HCT116 (cell line): ENCODE measurements at regions not wholly inside any gene's neighbourhood (a gene's known extent, or its start where the extent isn't known, plus 50 kb on each side); places are given as distances from the start of the nearest gene placed in this dataset.

ENCODE experiments used
- ATAC-seq: fragments of 200-7000 bp; cut with Tn5 transposase; 2 replicates; pipeline ENCODE4 v1.9.1; 2020; ENCODE audit warnings: mild to moderate bottlenecking, moderate library complexity
- BruUV-seq: library from RNA; stranded (reverse); fragments of 400-500 nt; replicated peaks from 2 replicates; lab custom pipeline; 2021; lab: Mats Ljungman, UMichigan
- CTCF ChIA-PET: fragments of 300-600 bp; sonication (Branson Sonifier 250); formaldehyde crosslinking; loops from one replicate; lab custom pipeline; 2021; ENCODE audit warnings: antibody characterized with exemption; lab: Charles Lee
- POLR2A ChIA-PET: fragments of 300-600, 350-600 bp; sonication (Branson Sonifier 250); formaldehyde crosslinking; loops from one replicate; lab custom pipeline; 2021; ENCODE audit warnings: antibody characterized with exemption; lab: Charles Lee
- RAD21 ChIA-PET, 2 experiments: fragments of 300-600 bp; sonication (Branson Sonifier 250); formaldehyde crosslinking; loops; one replicate each; lab custom pipeline; 2023; ENCODE audit warnings: low total read pairs in 2 of 2; ENCODE audit not compliant: uncharacterized antibody in 2 of 2, unreplicated experiment in 2 of 2, low non-redundant PET in 1 of 2; lab: Charles Lee
- DNase-seq: peaks from one replicate; pipeline ENCODE4 v3.0.0-alpha.2; 2010; ENCODE audit warnings: low read depth, low spot score
- H2AFZ ChIP-seq: fragments of 200-600 bp; shearing (Covaris generic), sonication (generic); 2 replicates; pipeline ENCODE4 v1.6.1; 2017; ENCODE audit warnings: low read depth, mixed run types, mixed read lengths, antibody characterized with exemption, low read length; ENCODE audit not compliant: poor library complexity, severe bottlenecking
- H3K27ac ChIP-seq: 2 replicates; pipeline ENCODE4 v1.5.1; 2012; ENCODE audit warnings: low read depth, low read length
- H3K27me3 ChIP-seq: fragments of 200-600 bp; sonication (generic); 2 replicates; pipeline ENCODE4 v1.6.1; 2016; ENCODE audit warnings: mixed run types, low read length, mixed read lengths; ENCODE audit not compliant: insufficient read depth
- H3K36me3 ChIP-seq, 2 experiments: fragments of 200-500 bp in 1 of 2; fragments of 200-600 bp in 1 of 2; sonication (Bioruptor generic) in 1 of 2; sonication (generic) in 1 of 2; 2 replicates each; pipeline versions ENCODE4 v1.5.1 to v1.6.1; 2014 to 2016; ENCODE audit warnings: low read length in 2 of 2, inconsistent platforms in 1 of 2, mixed read lengths in 1 of 2, mixed run types in 1 of 2; ENCODE audit not compliant: insufficient read depth in 2 of 2, control insufficient read depth in 1 of 2
- H3K4me1 ChIP-seq, 2 experiments: fragments of 200-600 bp in 1 of 2; sonication (generic) in 1 of 2; 2 replicates each; pipeline versions ENCODE4 v1.5.1 to v1.6.1; 2012 to 2017; ENCODE audit warnings: low read length in 2 of 2, inconsistent platforms in 1 of 2, mild to moderate bottlenecking in 1 of 2, mixed read lengths in 1 of 2, mixed run types in 1 of 2, moderate library complexity in 1 of 2; ENCODE audit not compliant: insufficient read depth in 2 of 2, control insufficient read depth in 1 of 2
- H3K4me2 ChIP-seq: fragments of 200-600 bp; sonication (generic); 2 replicates; pipeline ENCODE4 v1.6.1; 2017; ENCODE audit warnings: mixed run types, low read length, mixed read lengths
- H3K4me3 ChIP-seq, 2 experiments: fragments of 200-600 bp in 1 of 2; sonication (generic) in 1 of 2; replicated peaks in 1 of 2; 2 replicates each; pipeline ENCODE4 v1.5.1; 2011 to 2016; ENCODE audit warnings: low read length in 2 of 2, control low read depth in 1 of 2, low read depth in 1 of 2, mild to moderate bottlenecking in 1 of 2, mixed read lengths in 1 of 2, mixed run types in 1 of 2
- H3K79me2 ChIP-seq: fragments of 200-600 bp; sonication (generic); 2 replicates; pipeline ENCODE4 v1.6.1; 2017; ENCODE audit warnings: mild to moderate bottlenecking, mixed run types, low read length, moderate library complexity, mixed read lengths; ENCODE audit not compliant: insufficient read depth
- H3K9ac ChIP-seq: fragments of 200-600 bp; sonication (generic); 2 replicates; pipeline ENCODE4 v1.6.1; 2016; ENCODE audit warnings: low read length, mixed read lengths
- H3K9me2 ChIP-seq: fragments of 200-600 bp; sonication (generic), shearing (Covaris generic); 2 replicates; pipeline ENCODE4 v1.6.1; 2017; ENCODE audit warnings: mixed run types, mild to moderate bottlenecking, moderate library complexity; ENCODE audit not compliant: insufficient read depth
- H3K9me3 ChIP-seq, 2 experiments: fragments of 200-500 bp in 1 of 2; fragments of 200-600 bp in 1 of 2; sonication (Bioruptor generic) in 1 of 2; sonication (generic) in 1 of 2; 2 replicates each; pipeline ENCODE4 v1.6.1; 2014 to 2017; ENCODE audit warnings: low read length in 2 of 2, mixed read lengths in 2 of 2, inconsistent platforms in 1 of 2, low read depth in 1 of 2, mild to moderate bottlenecking in 1 of 2, mixed run types in 1 of 2, moderate library complexity in 1 of 2; ENCODE audit not compliant: control insufficient read depth in 1 of 2, insufficient read depth in 1 of 2
- H4K20me1 ChIP-seq: fragments of 200-600 bp; sonication (generic), shearing (Covaris generic); 2 replicates; pipeline ENCODE4 v1.6.1; 2017; ENCODE audit warnings: mixed run types, mild to moderate bottlenecking, moderate library complexity; ENCODE audit not compliant: insufficient read depth
- CBX3 ChIP-seq: IDR thresholded peaks from 2 replicates; pipeline ENCODE4 v1.6.1; 2012; ENCODE audit warnings: low read depth
- CEBPB ChIP-seq: IDR thresholded peaks from 2 replicates; pipeline ENCODE4 v1.6.1; 2012; ENCODE audit warnings: low read depth
- EGR1 ChIP-seq: IDR thresholded peaks from 2 replicates; pipeline ENCODE4 v1.6.1; 2012; ENCODE audit warnings: low read depth
- EZH2phosphoT487 ChIP-seq: fragments of 200-600 bp; IDR thresholded peaks from 2 replicates; pipeline ENCODE4 v1.6.1; 2018; ENCODE audit warnings: antibody characterized with exemption, borderline replicate concordance
- FOSL1 ChIP-seq: IDR thresholded peaks from 2 replicates; pipeline ENCODE4 v1.6.1; 2012; ENCODE audit warnings: low read depth
- JUND ChIP-seq: IDR thresholded peaks from 2 replicates; pipeline ENCODE4 v1.6.1; 2012
- POLR2A ChIP-seq: IDR thresholded peaks from 2 replicates; pipeline ENCODE4 v1.7.0; 2011; ENCODE audit warnings: borderline replicate concordance; ENCODE audit not compliant: insufficient read depth, insufficient read length; ENCODE audit errors: extremely low read depth
- POLR2AphosphoS5 ChIP-seq: IDR thresholded peaks from 2 replicates; pipeline ENCODE4 v1.6.1; 2011; ENCODE audit warnings: mild to moderate bottlenecking, low read depth, low read length, moderate library complexity
- RAD21 ChIP-seq: IDR thresholded peaks from 2 replicates; pipeline ENCODE4 v1.6.1; 2012; ENCODE audit warnings: low read depth, mild to moderate bottlenecking
- SP1 ChIP-seq: IDR thresholded peaks from 2 replicates; pipeline ENCODE4 v1.6.1; 2012; ENCODE audit warnings: low read depth
- SRF ChIP-seq: IDR thresholded peaks from 2 replicates; pipeline ENCODE4 v1.6.1; 2012; ENCODE audit warnings: low read depth
- ZFX ChIP-seq: fragments of 450-650 bp; IDR thresholded peaks from 2 replicates; pipeline ENCODE4 v1.6.1; 2017
- ZNF274 ChIP-seq: fragments of 200-500 bp; sonication (Bioruptor generic); IDR thresholded peaks from 2 replicates; pipeline ENCODE4 v1.6.1; 2014; ENCODE audit warnings: mild to moderate bottlenecking, low read depth, low read length, inconsistent platforms
- intact Hi-C: fragments of 100-400 bp; cut with micrococcal nuclease; formaldehyde crosslinking; loops from 2 replicates; pipeline ENCODE4 v1.10.0; 2022
- TF ChIP-seq, protein P1 (sequence below): IDR thresholded peaks from 2 replicates; pipeline ENCODE4 v1.6.1; 2012; ENCODE audit warnings: low read depth
- TF ChIP-seq, protein P2 (sequence below), 3 experiments: fragments of 200-600 bp in 1 of 3; sonication (generic) in 1 of 3; IDR thresholded peaks in 2 of 3; conservative IDR thresholded peaks in 1 of 3; 2 replicates each; pipeline ENCODE4 v1.5.1; 2012 to 2017; ENCODE audit warnings: low read depth in 2 of 3, low read length in 2 of 3, antibody characterized with exemption in 1 of 3, borderline replicate concordance in 1 of 3, control low read depth in 1 of 3, mild to moderate bottlenecking in 1 of 3, mixed read lengths in 1 of 3, mixed run types in 1 of 3, moderate library complexity in 1 of 3; ENCODE audit not compliant: insufficient read depth in 1 of 3
- TF ChIP-seq, protein P3 (sequence below): IDR thresholded peaks from 2 replicates; pipeline ENCODE4 v1.6.1; 2011; ENCODE audit warnings: mild to moderate bottlenecking, low read length, moderate library complexity; ENCODE audit not compliant: insufficient replicate concordance; ENCODE audit errors: extremely low read depth
- TF ChIP-seq, protein P4 (sequence below): IDR thresholded peaks from 2 replicates; pipeline ENCODE4 v1.6.1; 2012

- TF ChIP-seq, protein P1, sequence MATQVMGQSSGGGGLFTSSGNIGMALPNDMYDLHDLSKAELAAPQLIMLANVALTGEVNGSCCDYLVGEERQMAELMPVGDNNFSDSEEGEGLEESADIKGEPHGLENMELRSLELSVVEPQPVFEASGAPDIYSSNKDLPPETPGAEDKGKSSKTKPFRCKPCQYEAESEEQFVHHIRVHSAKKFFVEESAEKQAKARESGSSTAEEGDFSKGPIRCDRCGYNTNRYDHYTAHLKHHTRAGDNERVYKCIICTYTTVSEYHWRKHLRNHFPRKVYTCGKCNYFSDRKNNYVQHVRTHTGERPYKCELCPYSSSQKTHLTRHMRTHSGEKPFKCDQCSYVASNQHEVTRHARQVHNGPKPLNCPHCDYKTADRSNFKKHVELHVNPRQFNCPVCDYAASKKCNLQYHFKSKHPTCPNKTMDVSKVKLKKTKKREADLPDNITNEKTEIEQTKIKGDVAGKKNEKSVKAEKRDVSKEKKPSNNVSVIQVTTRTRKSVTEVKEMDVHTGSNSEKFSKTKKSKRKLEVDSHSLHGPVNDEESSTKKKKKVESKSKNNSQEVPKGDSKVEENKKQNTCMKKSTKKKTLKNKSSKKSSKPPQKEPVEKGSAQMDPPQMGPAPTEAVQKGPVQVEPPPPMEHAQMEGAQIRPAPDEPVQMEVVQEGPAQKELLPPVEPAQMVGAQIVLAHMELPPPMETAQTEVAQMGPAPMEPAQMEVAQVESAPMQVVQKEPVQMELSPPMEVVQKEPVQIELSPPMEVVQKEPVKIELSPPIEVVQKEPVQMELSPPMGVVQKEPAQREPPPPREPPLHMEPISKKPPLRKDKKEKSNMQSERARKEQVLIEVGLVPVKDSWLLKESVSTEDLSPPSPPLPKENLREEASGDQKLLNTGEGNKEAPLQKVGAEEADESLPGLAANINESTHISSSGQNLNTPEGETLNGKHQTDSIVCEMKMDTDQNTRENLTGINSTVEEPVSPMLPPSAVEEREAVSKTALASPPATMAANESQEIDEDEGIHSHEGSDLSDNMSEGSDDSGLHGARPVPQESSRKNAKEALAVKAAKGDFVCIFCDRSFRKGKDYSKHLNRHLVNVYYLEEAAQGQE, result no peak
- no peak for TF ChIP-seq RAD21
- no peak for TF ChIP-seq CEBPB
- no peak for TF ChIP-seq SRF
- TF ChIP-seq EZH2phosphoT487, result no peak
- no peak for TF ChIP-seq SP1
- TF ChIP-seq, all 23 proteins: peak for 0
Measured at GRCh38 chr1:79290927-79291474, 284.5 kb upstream of the ADGRL4 start (continued).

DNA sequence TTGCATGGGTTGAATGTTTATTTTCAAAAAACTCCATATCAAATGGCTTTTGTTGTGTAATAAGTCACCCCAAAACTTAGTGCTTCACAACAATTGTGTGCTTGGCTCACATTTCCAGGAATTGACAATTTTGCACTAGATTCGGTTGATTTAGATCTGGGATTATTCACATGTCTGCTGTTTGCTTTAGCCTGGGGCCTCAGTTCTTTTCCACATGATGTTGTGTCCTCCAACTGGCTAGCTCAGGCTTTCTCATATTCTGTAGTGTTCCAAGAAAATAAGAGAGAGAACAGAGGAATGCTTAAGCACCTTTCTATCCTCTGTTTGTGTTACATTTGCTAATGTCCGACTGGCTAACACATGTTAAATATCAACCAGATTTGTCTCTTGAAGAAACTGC is 281.5 kb upstream of the ADGRL4 start:
- H3K27ac ChIP-seq, result no peak overlapping the region
- no peak overlapping the region for H3K9ac ChIP-seq
- ChIA-PET RAD21 (no interaction called here), POLR2A (no interaction called here), CTCF (no interaction called here)
- TF ChIP-seq EGR1, result no peak
- no peak for TF ChIP-seq CBX3
- TF ChIP-seq, protein P2, sequence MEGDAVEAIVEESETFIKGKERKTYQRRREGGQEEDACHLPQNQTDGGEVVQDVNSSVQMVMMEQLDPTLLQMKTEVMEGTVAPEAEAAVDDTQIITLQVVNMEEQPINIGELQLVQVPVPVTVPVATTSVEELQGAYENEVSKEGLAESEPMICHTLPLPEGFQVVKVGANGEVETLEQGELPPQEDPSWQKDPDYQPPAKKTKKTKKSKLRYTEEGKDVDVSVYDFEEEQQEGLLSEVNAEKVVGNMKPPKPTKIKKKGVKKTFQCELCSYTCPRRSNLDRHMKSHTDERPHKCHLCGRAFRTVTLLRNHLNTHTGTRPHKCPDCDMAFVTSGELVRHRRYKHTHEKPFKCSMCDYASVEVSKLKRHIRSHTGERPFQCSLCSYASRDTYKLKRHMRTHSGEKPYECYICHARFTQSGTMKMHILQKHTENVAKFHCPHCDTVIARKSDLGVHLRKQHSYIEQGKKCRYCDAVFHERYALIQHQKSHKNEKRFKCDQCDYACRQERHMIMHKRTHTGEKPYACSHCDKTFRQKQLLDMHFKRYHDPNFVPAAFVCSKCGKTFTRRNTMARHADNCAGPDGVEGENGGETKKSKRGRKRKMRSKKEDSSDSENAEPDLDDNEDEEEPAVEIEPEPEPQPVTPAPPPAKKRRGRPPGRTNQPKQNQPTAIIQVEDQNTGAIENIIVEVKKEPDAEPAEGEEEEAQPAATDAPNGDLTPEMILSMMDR (IDR thresholded peaks at IDR 0.05 in 2 of 3, conservative IDR thresholded peaks at IDR 0.05 in 1 of 3; ENCODE audit: borderline replicate concordance in 1 of 3, insufficient read depth in 1 of 3, low read depth in 2 of 3, low read length in 2 of 3), result no peak
- no peak for TF ChIP-seq CEBPB
- no peak for TF ChIP-seq ZNF274
- no peak for TF ChIP-seq POLR2AphosphoS5
- TF ChIP-seq, protein P3, sequence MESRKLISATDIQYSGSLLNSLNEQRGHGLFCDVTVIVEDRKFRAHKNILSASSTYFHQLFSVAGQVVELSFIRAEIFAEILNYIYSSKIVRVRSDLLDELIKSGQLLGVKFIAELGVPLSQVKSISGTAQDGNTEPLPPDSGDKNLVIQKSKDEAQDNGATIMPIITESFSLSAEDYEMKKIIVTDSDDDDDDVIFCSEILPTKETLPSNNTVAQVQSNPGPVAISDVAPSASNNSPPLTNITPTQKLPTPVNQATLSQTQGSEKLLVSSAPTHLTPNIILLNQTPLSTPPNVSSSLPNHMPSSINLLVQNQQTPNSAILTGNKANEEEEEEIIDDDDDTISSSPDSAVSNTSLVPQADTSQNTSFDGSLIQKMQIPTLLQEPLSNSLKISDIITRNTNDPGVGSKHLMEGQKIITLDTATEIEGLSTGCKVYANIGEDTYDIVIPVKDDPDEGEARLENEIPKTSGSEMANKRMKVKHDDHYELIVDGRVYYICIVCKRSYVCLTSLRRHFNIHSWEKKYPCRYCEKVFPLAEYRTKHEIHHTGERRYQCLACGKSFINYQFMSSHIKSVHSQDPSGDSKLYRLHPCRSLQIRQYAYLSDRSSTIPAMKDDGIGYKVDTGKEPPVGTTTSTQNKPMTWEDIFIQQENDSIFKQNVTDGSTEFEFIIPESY, result no peak
- TF ChIP-seq JUND, result no peak
- no peak for TF ChIP-seq POLR2A
- TF ChIP-seq ZFX, result no peak
- no peak for TF ChIP-seq SRF
- TF ChIP-seq, protein P4, sequence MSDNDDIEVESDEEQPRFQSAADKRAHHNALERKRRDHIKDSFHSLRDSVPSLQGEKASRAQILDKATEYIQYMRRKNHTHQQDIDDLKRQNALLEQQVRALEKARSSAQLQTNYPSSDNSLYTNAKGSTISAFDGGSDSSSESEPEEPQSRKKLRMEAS, result no peak
- TF ChIP-seq FOSL1, result no peak
- no peak for TF ChIP-seq EZH2phosphoT487
- H3K36me3 ChIP-seq, result no peaks in the 10 kb centered on the region
- intact Hi-C loops, result no loop called here
- BruUV-seq, result no TSS peak
- no peaks in the 10 kb centered on the region for H3K27me3 ChIP-seq
- no peaks in the 10 kb centered on the region for H3K79me2 ChIP-seq
- H3K4me1 ChIP-seq, result no peaks in the 10 kb centered on the region
- DNase-seq, result no peak
- H3K9me3 ChIP-seq, result no peaks in the 10 kb centered on the region
- H2AFZ ChIP-seq, result no peak overlapping the region
- H4K20me1 ChIP-seq, result no peaks in the 10 kb centered on the region
- no peak for ATAC-seq
- no peak overlapping the region for H3K4me3 ChIP-seq
- H3K9me2 ChIP-seq, result no peaks in the 10 kb centered on the region
- H3K4me2 ChIP-seq, result no peak overlapping the region
